GM19438 (cell line): ENCODE measurements at regions not wholly inside any gene's neighbourhood (a gene's known extent, or its start where the extent isn't known, plus 50 kb on each side); places are given as distances from the start of the nearest gene placed in this dataset.
"Not testable (repeated sequence)": the region's sequence is repeated elsewhere in the genome, so short reads cannot be mapped to it uniquely, and the experiment has no call there.

ENCODE experiments used
- ATAC-seq: cut with Tn5 transposase; IDR thresholded peaks from one replicate; pipeline ENCODE4 v1.9.1; 2021; ENCODE audit warnings: low read depth; ENCODE audit not compliant: unreplicated experiment

DNA sequence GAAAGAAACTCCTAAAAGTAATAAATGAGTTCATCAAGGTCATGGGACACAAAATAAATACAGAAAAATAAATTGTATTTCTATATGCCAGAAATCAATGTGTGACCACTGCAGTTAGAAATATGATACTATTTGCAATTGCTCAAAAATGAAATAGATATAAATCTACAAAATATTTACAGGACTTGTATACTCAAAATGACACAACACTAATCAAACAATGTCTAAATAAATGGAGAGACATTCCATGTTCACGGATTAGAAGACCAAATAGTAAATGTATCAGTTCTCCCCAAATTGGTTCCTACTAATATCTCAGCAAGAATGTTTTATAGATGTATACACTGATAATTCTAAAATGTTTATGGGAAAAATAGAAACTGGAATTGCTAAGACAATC lies 345.3 kb downstream of the NR2F1-AS1 start:
- no peak for ATAC-seq

DNA sequence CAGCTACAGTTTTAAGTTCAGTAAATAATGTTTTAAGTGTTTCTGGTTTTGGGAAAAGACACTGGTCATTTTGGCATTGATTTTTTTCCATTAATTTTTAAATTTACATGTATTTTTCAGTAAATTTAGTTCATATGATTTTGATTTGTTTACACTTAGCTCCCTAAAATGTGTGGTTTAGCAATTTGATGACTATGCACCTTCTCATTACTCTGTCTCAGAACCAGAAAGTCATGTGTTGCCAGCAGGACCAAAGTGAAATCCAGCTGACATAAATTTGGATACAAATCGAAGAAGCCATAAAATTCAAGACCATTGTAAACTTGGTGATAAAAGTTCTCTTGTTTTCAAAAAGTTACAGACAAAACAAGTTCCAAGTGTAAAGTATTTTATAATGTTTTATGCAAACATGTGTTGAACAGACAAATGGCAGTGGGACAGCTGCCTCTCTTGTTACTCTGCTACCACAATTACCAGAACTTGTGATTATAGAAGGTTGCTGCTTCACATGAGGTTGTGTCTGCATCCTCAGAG lies 354.8 kb downstream of the NR2F1-AS1 start:
- no peak for ATAC-seq

DNA sequence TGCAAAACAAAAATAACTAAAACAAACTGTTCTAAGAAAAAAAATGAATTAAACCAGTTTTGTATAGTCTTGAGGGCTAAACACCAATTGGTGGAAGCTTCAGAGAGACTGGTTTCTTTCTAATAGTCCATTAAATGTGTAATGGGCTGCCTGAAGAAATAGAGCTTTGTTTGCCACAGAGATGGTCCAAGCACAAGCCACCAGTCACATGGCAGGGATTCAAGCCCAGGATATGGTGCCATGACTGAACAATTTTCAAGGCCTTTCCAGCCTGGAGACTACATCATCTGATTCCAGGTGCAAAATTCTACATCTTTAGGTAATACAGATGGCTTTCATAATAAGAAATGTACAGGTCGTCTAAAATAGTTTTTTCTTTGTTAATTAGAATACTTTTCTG lies 355.3 kb downstream of the NR2F1-AS1 start:
- no peak for ATAC-seq

DNA sequence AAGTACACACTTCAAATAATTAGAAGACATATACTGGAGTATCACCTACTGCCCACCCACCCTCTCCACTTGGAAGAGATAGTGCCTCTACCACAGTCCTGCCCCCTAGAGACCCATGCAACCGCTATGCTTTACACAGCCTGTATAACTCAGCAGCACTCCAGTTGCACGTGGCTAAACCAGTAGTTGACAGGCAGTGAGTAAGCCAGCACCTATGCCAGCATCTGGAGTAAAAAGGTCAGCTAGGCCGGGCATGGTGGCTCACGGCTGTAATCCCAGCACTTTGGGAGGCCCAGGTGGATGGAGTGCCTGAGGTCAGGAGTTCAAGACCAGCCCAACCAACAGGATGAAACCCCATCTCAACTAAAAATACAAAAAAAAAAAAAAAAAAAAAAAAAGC lies 356.4 kb downstream of the NR2F1-AS1 start:
- no peak for ATAC-seq

DNA sequence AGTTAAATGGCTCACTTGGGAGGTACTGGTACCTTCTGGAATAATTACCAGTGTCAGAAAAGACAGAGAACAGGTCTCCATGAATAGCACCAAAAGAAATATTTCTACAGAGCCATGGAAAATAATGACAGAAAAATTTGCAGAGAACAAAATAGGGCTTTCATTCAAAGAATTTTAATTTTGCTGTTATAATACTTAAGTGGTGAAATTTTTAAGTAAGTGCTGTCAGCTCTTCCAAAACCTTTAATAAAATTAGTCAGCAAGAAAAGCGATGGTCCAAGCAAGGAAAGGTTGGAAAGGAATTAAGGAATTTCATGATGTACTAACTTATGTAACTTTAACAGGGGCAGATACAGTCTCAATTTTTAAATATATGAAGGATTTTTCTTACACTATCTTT lies 359.2 kb downstream of the NR2F1-AS1 start:
- no peak for ATAC-seq

DNA sequence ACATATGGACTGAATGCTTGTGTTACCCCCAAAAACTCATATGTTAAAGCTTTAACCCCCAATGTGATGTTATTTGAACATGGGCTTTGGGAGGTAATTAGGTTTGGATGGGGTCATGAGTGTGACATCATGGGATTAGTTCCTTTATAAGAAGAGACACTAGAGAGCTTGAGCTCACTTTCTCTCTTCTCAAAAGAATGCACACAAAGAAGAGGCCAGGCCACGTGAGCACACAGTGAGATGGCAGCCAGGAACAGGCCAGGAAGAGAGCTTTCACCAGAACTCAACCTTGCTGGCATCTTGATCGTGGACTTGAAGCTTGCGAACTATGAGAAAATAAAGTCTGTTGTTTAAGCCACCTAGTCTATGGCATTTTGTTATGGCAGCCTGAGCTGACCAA lies 360.6 kb downstream of the NR2F1-AS1 start:
- ATAC-seq, result no peak

DNA sequence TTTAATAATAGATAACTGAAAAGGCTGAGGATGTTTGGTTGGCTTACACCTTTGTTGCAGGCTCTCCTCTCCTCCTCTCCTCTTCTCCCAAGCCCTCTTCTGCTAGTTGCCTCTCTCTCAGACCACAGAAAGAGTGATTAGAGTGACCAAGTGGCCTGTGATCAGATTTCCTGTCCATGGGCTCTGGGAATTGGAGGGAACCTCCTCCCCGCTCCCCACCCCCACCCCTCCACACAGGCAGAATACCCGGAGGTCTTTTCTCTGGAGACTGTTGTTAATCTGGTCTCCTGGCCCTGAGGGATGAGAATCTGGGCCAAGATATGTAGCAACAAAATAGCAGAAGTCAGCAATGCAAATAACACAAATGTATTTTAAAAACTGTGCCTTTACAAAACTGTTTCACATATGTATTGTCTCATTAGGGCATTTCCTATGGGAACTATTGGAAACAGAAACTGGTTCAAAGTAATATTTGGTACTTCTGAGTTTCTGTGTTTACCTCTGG lies 361.3 kb downstream of the NR2F1-AS1 start:
- no peak for ATAC-seq

DNA sequence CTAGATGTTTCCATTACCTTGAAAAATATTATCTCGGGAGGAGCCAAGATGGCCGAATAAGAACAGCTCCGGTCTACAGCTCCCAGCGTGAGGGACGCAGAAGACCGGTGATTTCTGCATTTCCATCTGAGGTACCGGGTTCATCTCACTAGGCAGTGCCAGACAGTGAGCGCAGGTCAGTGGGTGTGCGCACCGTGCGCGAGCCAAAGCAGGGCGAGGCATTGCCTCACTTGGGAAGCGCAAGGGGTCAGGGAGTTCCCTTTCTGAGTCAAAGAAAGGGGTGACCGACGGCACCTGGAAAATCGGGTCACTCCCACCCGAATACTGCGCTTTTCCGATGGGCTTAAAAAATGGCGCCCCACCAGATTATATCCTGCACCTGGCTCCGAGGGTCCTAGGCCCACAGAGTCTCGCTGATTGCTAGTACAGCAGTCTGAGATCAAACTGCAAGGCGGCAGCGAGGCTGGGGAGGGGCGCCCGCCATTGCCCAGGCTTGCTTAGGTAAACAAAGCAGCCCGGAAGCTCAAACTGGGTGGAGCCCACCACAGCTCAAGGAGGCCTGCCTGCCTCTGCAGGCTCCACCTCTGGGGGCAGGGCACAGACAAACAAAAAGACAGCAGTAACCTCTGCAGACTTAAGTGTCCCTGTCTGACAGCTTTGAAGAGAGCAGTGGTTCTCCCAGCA lies 367.8 kb downstream of the NR2F1-AS1 start:
- ATAC-seq, result not testable (repeated sequence)

DNA sequence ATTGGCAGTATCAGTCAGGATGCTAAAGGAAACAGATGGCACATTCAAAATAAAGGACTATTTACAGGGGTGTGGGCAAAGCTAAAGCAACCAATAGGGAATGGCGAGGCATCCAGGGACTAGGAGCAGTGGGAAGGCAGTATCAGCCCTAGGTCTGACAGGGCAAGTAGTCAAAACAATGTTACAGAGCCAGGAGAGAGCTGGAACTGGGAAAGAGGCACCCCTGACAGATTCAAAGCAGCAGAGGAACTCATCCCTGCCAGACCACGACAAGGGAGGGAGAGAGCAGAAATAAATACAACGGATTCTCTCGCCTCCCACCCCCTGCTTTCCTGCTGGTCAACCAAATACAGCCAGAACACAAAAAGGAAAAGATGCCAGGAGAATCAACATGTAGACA lies 371.5 kb downstream of the NR2F1-AS1 start:
- ATAC-seq, result no peak

DNA sequence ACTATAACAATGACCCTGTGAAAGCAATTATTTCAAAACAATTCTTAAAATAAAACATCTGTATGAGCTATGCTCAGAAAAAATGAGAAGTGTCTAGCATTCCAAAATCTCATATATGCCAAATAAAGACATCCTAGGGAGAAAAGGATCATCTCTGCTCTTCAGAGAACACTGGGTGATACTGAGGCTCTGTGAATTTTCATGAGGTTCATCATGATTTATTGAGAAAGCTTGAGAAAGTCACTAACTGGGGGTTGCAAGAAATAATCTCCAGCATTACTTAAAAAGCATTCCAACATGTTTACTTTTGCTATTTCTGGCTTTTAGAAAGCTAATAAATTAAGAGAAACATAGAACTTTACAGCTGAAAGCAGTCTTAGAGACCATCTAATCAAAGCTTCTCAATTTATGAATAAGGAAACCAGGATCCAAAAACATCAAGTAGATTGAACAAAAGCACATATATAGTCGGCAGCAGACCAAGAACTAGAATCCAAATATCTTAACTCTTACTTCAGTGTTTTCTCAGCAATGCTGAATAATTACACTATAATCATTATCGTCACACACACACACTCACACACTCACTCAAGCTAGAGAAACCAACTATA lies 372.8 kb downstream of the NR2F1-AS1 start:
- ATAC-seq, result no peak

DNA sequence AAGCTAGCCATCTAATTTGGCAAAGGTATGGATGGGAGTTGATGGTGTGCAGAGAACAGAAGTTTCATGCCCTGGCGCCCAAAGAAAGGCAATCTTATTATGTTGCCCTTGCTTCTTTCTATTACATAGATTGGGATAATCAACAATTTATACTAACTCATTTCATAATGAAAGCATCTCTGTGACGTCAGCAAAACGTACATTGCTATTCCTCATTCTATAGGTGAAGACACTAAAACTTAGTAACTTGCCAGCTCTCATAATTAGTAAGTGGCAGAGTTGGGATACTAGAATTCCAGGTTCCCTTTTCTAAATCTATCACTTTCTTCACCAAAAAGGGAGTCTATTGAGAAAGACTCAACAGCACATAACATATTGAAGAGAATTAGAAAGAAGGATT lies 374.8 kb downstream of the NR2F1-AS1 start:
- no peak for ATAC-seq

DNA sequence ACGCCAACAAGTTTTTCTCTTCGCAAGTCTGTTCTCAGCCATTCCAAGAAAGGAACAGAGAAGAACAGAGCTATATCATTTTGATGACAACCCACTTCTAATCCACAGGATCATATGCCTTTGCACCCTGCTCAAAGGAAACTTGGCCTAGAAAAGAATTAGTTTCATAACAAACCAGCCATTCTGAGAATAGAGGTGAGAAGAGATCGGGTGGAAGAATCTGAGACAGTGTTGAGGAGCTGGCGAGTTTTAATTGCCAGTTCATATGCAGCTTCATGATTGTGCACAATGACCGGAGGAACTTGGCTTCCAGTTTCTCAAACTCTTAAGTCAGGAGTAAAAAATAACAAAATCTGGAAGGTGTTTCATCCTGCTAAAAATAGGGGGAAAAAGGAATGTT lies 380.0 kb downstream of the NR2F1-AS1 start:
- no peak for ATAC-seq

DNA sequence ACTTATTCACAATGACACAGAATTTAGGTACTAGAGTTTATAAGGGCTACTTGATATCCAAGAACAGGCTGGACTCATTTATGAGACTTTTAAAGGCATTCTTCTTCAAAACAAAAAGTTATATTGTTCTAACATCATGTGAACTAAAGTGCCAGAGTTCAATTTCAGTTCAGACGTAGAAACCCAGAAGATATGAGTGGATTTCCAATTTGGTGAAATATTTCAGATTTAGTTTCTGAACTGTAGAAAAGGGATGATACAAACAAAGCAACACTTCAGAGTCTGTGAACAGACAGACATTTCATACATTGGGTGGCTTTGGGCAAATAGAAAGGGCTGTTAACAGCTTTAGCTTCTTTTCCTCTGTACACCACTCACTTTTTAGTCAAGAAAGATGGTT lies 384.0 kb downstream of the NR2F1-AS1 start:
- ATAC-seq, result no peak

DNA sequence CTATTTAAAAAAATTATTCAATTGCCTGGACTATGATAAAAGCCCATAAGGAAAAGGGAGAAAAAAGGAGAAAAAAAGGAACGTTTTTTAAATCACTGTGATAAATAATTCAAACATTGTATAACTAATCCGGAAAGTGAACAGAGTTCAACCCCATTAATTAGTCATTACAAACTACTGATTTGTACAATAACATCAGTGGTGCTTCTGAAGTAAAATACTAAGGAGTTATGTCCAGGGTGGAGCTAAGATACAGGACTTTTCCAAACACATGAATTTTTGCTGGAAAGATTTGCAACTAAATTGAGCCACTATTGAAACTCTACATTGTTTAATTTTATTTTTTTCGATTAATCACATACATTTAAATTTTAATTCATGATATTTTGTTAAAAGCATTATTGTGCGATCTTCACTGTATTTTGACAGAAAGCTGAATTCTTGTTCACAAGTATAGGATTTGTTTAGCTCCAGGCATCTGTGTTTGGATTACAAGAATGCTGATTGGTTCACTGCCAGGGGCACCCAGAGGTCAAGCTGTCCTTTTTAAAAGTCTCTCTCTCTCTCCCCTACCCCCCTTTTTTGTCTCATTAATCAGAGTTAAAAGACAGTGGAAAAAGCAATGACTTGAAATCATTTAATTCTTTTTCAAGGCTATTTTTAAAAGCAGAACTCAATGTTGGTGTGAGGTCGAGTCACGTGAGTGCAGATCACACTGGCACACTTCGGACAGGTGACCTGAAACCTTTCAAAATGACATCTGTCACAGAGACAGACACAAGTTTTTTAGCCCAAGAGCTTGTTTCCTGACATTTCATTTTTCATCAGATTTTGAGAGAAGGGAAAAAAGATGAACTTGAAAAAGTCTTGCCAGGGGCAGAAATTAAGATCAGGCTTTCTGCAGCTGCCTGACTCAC lies 387.3 kb downstream of the NR2F1-AS1 start:
- no peak for ATAC-seq

DNA sequence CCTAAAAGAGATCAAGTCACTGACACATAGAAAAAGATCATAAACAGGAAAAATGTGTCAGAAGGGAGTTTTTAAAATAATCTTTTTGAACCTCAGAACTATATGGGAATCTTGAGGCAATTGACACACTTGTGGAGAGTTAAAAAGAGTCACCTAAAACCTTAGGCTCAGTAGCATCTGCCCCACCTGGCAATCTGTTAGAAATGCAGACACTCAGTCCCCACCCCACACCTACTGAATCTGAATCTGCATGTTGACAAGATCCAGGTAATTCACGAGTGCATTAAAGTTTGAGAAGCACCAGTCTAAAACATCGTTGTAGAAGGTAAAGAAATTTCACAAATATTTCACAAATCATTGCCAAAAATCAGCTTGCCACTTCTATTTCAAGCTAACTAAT lies 388.3 kb downstream of the NR2F1-AS1 start:
- no peak for ATAC-seq

DNA sequence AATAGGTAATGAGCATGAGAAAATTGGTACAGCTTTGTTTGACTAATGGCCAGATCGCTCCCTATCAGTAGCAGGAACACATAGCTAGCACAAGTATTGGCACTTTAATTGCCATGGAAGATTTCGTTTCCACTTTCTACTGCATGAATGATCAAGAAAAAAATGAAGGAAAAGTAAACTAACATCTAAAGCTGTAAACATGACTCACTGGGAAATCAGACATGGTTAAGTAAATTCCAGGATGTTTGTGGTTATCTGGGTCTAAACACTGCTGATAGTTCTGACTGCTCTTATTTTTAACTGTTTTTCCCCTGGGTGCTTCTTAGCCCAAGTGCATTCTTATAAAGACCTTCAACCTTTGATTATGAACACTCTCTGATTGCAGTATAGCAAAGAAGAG lies 388.9 kb downstream of the NR2F1-AS1 start:
- ATAC-seq, result no peak

DNA sequence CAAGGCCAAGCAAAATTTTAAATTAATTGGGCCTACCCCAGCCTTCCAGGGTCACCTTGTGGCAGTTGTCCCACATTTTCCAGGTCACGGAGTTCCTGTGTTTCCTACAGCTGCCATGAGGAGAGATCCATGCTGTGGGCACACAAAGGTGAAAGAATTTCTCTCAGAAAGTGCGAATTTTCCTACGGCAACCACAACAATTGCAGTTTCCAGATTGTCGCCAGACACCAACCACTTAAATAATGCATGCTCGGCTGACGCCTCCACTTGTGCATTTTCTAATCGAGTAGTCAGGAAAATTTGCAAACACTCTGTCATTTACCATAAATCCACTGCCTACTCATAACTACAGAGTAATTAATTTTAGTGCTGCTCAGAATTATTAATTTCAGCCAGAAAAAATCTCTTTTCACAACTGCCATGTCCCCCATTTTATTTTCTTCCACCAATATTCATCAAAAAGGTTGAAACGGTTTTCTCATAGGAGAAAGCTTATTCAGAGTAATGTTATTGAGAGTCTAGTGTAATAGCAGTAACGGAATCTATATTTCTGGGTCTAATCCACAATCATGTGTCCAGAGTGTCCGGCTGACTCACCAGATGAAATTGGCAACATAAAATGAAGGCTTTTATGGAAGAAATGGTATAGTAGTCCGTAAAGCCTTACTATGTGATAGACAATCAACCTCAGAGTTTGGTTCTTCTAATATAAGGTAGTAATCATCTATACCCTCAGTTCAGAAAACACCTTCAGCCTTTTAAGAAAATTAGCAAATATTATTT lies 389.8 kb downstream of the NR2F1-AS1 start:
- no peak for ATAC-seq

DNA sequence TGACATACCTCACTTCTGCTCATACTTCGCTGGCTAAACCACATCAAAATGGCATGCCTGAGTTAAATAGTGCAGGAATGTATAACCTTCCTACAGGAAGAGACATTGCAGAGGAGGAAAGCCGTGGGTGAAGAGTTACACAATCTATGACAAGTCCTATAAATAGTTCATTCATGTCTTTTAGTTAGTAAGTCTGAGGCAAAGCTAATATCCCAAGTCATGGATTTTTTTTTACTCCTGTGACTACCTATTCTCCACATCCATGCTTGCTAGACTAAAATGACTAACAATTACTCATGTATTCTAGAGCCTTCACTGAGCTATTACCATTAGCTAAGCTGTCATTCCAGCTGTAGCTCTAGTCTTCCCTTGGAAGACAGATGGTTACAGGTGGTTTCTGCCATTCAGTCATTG lies 391.3 kb downstream of the NR2F1-AS1 start:
- ATAC-seq, result no peak

DNA sequence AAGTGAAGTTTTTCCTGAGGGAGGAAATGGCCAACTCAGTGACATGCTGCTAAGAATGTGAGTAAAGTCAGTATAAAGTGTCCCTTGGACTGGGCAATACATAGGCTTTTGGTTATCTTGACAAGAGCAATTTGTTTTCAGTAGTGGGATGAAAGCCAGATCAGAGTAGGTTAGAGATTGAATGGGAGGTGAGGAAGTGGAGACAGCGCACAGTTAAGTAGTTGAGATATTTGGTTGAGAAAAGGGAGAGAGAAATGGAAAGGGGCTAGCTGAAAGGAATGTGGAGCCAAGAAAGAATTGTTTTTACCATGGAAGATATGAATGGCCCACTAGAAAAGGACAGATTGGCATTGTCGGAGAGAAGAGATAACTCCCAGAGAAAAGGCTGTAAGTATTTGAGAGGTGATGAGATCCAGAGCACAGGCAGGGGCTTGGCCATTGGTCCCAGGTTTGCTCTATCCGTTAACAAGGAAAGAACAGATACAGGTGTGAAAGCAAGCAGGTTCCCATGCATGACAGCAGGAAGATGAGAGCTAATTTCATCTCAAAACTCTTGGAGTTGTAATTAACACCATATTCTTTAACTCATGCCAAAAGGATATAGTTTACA lies 392.0 kb downstream of the NR2F1-AS1 start:
- no peak for ATAC-seq
